Ishikawa (cell line): ENCODE measurements at regions not wholly inside any gene's neighbourhood (a gene's known extent, or its start where the extent isn't known, plus 50 kb on each side); places are given as distances from the start of the nearest gene placed in this dataset.

Experiments used
- CEBPB ChIP-seq: IDR thresholded peaks from 2 replicates; pipeline ENCODE4 v1.6.1; 2012
- CREB1 ChIP-seq: IDR thresholded peaks from 2 replicates; pipeline ENCODE4 v1.6.1; 2012; ENCODE audit warnings: low read depth
- EGR1 ChIP-seq: IDR thresholded peaks from 2 replicates; pipeline ENCODE4 v1.6.1; 2012
- EP300 ChIP-seq: IDR thresholded peaks from 2 replicates; pipeline ENCODE4 v1.6.1; 2012; ENCODE audit warnings: borderline replicate concordance
- MAX ChIP-seq: IDR thresholded peaks from 2 replicates; pipeline ENCODE4 v1.6.1; 2012
- REST ChIP-seq: IDR thresholded peaks from 2 replicates; pipeline ENCODE4 v1.6.1; 2012; ENCODE audit warnings: low read depth, mild to moderate bottlenecking
- TAF1 ChIP-seq: IDR thresholded peaks from 2 replicates; pipeline ENCODE4 v1.6.1; 2012; ENCODE audit warnings: low read depth, mild to moderate bottlenecking
- TEAD4 ChIP-seq: IDR thresholded peaks from 2 replicates; pipeline ENCODE4 v1.6.1; 2012
- ZBTB7A ChIP-seq: IDR thresholded peaks from 2 replicates; pipeline ENCODE4 v1.6.1; 2012; ENCODE audit warnings: low read depth
- TF ChIP-seq, protein P1 (sequence below): IDR thresholded peaks from 2 replicates; pipeline ENCODE4 v1.6.1; 2012

- TF ChIP-seq CEBPB = no peak
- no peak for TF ChIP-seq MAX
- TF ChIP-seq ZBTB7A = no peak
- no peak for TF ChIP-seq TEAD4
- TF ChIP-seq EP300 = no peak
- no peak for TF ChIP-seq REST
- TF ChIP-seq, protein P1, sequence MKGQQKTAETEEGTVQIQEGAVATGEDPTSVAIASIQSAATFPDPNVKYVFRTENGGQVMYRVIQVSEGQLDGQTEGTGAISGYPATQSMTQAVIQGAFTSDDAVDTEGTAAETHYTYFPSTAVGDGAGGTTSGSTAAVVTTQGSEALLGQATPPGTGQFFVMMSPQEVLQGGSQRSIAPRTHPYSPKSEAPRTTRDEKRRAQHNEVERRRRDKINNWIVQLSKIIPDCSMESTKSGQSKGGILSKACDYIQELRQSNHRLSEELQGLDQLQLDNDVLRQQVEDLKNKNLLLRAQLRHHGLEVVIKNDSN = no peak
- no peak for TF ChIP-seq TAF1
- TF ChIP-seq EGR1 = no peak
- no peak for TF ChIP-seq CREB1
Measured at GRCh38 chr5:12320331-12320730, 416.1 kb upstream of the CTNND2 start.
